Colonic mucosa (tissue), 4 donors: ENCODE measurements at regions not wholly inside any gene's neighbourhood (a gene's known extent, or its start where the extent isn't known, plus 50 kb on each side); places are given as distances from the start of the nearest gene placed in this dataset.

ENCODE experiments used
- DNase-seq: peaks from one replicate; pipeline ENCODE4 v3.0.0-alpha.2; 2020
- H3K27ac ChIP-seq: fragments of 200-600 bp; one replicate; pipeline ENCODE4 v1.8.0; 2021
- H3K27me3 ChIP-seq: fragments of 200-600 bp; one replicate; pipeline ENCODE4 v1.8.0; 2021
- H3K36me3 ChIP-seq: fragments of 200-600 bp; one replicate; pipeline ENCODE4 v1.8.0; 2021
- H3K4me1 ChIP-seq: fragments of 200-600 bp; one replicate; pipeline ENCODE4 v1.8.0; 2021; ENCODE audit warnings: mild to moderate bottlenecking
- H3K4me3 ChIP-seq: fragments of 200-600 bp; one replicate; pipeline ENCODE4 v1.8.0; 2021
- H3K9ac ChIP-seq, 2 donors: one replicate each; pipeline ENCODE4 v1.7.0; 2013; ENCODE audit warnings: control low read depth in 2 of 2, low read depth in 2 of 2, low read length in 2 of 2
- H3K9me3 ChIP-seq: fragments of 200-600 bp; one replicate; pipeline ENCODE4 v1.8.0; 2021
- CTCF ChIP-seq: fragments of 200-600 bp; IDR thresholded peaks from one replicate; pipeline ENCODE4 v1.8.0; 2022; ENCODE audit warnings: antibody characterized with exemption, mild to moderate bottlenecking
- intact Hi-C: fragments of 100-400 bp; cut with DNase I; formaldehyde crosslinking; loops from one replicate; pipeline ENCODE4 v1.14.1; 2022
- donor health status: healthy.
- donor health status: DM: no; HTN: no; CAD: no.
- donor health status: DM: no; HTN: no; CAD: no.

- Histone ChIP-seq H3K27ac (no peak overlapping the region), H3K27me3 (no peaks in the 10 kb centered on the region), H3K36me3 (no peaks in the 10 kb centered on the region), H3K4me3 (no peak overlapping the region), H3K4me1 (no peaks in the 10 kb centered on the region), H3K9ac (no peak overlapping the region), H3K9me3 (no peaks in the 10 kb centered on the region)
- no peak for TF ChIP-seq CTCF
- no peak for DNase-seq
- intact Hi-C loops: no loop called here
Observed at GRCh38 chr10:10921826-10922461, 95.7 kb upstream of the CELF2 start.

GRCh38 chr10:10923029-10923651 is 94.5 kb upstream of the CELF2 start:
- DNase-seq: no peak
- no peak for TF ChIP-seq CTCF
- Histone ChIP-seq H3K4me3 (no peak overlapping the region), H3K36me3 (no peaks in the 10 kb centered on the region), H3K9me3 (no peaks in the 10 kb centered on the region), H3K9ac (no peak overlapping the region), H3K27me3 (no peaks in the 10 kb centered on the region), H3K4me1 (no peaks in the 10 kb centered on the region), H3K27ac (no peak overlapping the region)
- intact Hi-C loops: no loop called here

- no peak overlapping the region for H3K27ac ChIP-seq
- H3K9me3 ChIP-seq: no peaks in the 10 kb centered on the region
- DNase-seq: no peak
- intact Hi-C loops: no loop called here
- H3K4me1 ChIP-seq: no peaks in the 10 kb centered on the region
- no peak overlapping the region for H3K9ac ChIP-seq
- no peaks in the 10 kb centered on the region for H3K36me3 ChIP-seq
- H3K27me3 ChIP-seq: no peaks in the 10 kb centered on the region
- no peak for TF ChIP-seq CTCF
- no peak overlapping the region for H3K4me3 ChIP-seq
Observed at GRCh38 chr10:10925667-10926066, 92.0 kb upstream of the CELF2 start.

- Histone ChIP-seq H3K36me3 (no peaks in the 10 kb centered on the region), H3K4me1 (no peaks in the 10 kb centered on the region), H3K27me3 (no peaks in the 10 kb centered on the region), H3K9ac (no peak overlapping the region), H3K9me3 (no peaks in the 10 kb centered on the region), H3K4me3 (no peak overlapping the region), H3K27ac (no peak overlapping the region)
- DNase-seq: no peak
- no peak for TF ChIP-seq CTCF
- intact Hi-C loops: no loop called here
Observed at GRCh38 chr10:10927608-10928007, 90.1 kb upstream of the CELF2 start.

GRCh38 chr10:10930979-10931743 is 86.5 kb upstream of the CELF2 start:
- Histone ChIP-seq H3K4me3 (no peak overlapping the region), H3K4me1 (no peaks in the 10 kb centered on the region), H3K9ac (no peak overlapping the region), H3K9me3 (no peaks in the 10 kb centered on the region), H3K27me3 (no peaks in the 10 kb centered on the region), H3K27ac (no peak overlapping the region), H3K36me3 (no peaks in the 10 kb centered on the region)
- intact Hi-C loops: no loop called here
- no peak for DNase-seq
- no peak for TF ChIP-seq CTCF
